ENCODE measurements at regions not wholly inside any gene's neighbourhood (a gene's known extent, or its start where the extent isn't known, plus 50 kb on each side); places are given as distances from the start of the nearest gene placed in this dataset.

GRCh38 chr12:19712041-19712440, 272.7 kb downstream of the AEBP2 start:
- TF ChIP-seq CREM (CRISPR knock-in tag; IDR thresholded peaks at IDR 0.05) (no peak), CTCF (IDR thresholded peaks at IDR 0.05) (no peak)
